ENCODE measurements at regions not wholly inside any gene's neighbourhood (a gene's known extent, or its start where the extent isn't known, plus 50 kb on each side); places are given as distances from the start of the nearest gene placed in this dataset.

DNA sequence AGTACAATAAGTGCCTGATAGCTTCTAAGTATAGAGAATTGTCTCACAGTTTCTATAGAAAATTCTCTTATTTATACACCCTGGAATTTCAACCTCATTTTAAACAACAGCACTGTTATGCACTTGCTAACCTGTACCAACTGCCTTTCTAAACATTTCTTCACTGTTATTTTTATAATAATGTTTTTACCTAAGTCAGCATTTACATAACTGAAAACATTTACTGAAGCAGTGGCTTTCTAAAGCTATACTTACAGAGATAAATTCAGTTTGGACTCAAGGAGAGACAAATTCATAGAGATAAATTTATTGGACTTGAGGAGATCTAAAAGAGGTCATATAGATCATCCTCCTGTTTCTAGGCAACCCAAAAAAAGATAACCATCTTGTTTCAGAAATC lies 686.6 kb upstream of the FAT3 start:
- TF ChIP-seq, protein P1, sequence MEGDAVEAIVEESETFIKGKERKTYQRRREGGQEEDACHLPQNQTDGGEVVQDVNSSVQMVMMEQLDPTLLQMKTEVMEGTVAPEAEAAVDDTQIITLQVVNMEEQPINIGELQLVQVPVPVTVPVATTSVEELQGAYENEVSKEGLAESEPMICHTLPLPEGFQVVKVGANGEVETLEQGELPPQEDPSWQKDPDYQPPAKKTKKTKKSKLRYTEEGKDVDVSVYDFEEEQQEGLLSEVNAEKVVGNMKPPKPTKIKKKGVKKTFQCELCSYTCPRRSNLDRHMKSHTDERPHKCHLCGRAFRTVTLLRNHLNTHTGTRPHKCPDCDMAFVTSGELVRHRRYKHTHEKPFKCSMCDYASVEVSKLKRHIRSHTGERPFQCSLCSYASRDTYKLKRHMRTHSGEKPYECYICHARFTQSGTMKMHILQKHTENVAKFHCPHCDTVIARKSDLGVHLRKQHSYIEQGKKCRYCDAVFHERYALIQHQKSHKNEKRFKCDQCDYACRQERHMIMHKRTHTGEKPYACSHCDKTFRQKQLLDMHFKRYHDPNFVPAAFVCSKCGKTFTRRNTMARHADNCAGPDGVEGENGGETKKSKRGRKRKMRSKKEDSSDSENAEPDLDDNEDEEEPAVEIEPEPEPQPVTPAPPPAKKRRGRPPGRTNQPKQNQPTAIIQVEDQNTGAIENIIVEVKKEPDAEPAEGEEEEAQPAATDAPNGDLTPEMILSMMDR (conservative IDR thresholded peaks at IDR 0.05; ENCODE audit: low read depth, low read length) = no peak
- TF ChIP-seq EZH2 (IDR thresholded peaks at IDR 0.05; ENCODE audit: low read length, unreplicated experiment) (no peak), EZH2phosphoT487 (IDR thresholded peaks at IDR 0.05; ENCODE audit: borderline replicate concordance, low read length) (no peak)
